BJ (cell line): ENCODE measurements at regions not wholly inside any gene's neighbourhood (a gene's known extent, or its start where the extent isn't known, plus 50 kb on each side); places are given as distances from the start of the nearest gene placed in this dataset.

ENCODE experiments used
- CTCF ChIA-PET: fragments of 350-600 bp; formaldehyde crosslinking; extraction: SDS; loops from one replicate; lab custom pipeline; 2021; ENCODE audit warnings: antibody characterized with exemption, inconsistent platforms; lab: Yijun Ruan, JAX
- POLR2A ChIA-PET: fragments of 300-600 bp; sonication (Branson Sonifier 250); formaldehyde crosslinking; extraction: SDS; loops from one replicate; lab custom pipeline; 2021; ENCODE audit warnings: antibody characterized with exemption; lab: Charles Lee
- DNase-seq: peaks from one replicate; pipeline ENCODE4 v3.0.0-alpha.2; 2011; ENCODE audit warnings: low read depth
- H3K27me3 ChIP-seq: 2 replicates; pipeline ENCODE4 v1.6.0; 2011; ENCODE audit warnings: low read length; ENCODE audit not compliant: control insufficient read depth, insufficient read depth
- H3K36me3 ChIP-seq: 2 replicates; pipeline ENCODE4 v1.5.1; 2011; ENCODE audit warnings: low read length; ENCODE audit not compliant: control insufficient read depth, insufficient read depth
- H3K4me3 ChIP-seq: 2 replicates; pipeline ENCODE4 v1.5.1; 2011; ENCODE audit warnings: low read depth, mild to moderate bottlenecking, control low read depth, low read length
- TF ChIP-seq, protein P1 (sequence below): IDR thresholded peaks from 2 replicates; pipeline ENCODE4 v1.5.1; 2011; ENCODE audit warnings: low read depth, mild to moderate bottlenecking, control low read depth, inconsistent platforms, low read length, moderate library complexity; ENCODE audit not compliant: insufficient read depth

DNA sequence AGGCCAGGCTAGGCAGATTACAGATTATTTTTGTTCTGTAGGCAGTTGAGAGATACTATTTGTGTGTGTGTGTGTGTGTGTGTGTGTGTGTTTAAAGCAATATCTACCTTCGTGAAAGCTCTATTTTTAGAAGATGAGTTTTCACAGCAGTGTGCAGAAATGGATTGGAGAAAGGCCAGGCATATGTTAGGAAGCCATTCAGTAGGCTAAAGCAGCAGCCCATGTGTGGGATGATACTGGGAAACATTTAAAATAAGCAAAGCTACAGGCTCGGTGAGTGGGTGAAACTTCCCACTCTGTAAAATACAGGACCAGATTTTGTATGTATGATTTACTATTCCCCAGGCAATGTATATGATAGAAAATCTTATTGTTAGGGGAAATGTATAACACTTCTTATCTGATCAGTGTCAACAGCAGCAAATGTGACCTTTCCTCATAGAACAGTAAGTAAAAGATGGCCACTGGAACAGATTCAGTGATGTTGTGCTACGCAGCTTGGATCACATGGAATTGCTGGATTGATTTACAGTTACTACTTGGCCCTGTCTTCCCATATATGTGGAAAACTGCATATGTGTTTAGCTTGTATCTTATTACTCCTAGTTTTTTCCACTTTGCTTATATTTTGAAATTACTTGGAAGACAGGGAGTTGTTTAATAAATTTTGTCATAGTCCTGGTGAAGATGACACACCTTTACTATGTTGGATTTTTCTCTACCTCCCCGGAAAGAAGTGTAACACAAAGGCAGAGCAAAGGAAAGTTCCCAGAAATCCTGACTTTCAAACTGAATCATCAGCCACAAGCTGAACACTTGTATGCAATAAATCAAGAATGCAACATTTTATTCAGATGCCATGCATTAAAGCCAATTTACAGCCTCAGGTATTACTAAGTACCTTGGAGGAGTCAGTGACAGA is 1077.7 kb upstream of the SEMA6A start:
- TF ChIP-seq, protein P1, sequence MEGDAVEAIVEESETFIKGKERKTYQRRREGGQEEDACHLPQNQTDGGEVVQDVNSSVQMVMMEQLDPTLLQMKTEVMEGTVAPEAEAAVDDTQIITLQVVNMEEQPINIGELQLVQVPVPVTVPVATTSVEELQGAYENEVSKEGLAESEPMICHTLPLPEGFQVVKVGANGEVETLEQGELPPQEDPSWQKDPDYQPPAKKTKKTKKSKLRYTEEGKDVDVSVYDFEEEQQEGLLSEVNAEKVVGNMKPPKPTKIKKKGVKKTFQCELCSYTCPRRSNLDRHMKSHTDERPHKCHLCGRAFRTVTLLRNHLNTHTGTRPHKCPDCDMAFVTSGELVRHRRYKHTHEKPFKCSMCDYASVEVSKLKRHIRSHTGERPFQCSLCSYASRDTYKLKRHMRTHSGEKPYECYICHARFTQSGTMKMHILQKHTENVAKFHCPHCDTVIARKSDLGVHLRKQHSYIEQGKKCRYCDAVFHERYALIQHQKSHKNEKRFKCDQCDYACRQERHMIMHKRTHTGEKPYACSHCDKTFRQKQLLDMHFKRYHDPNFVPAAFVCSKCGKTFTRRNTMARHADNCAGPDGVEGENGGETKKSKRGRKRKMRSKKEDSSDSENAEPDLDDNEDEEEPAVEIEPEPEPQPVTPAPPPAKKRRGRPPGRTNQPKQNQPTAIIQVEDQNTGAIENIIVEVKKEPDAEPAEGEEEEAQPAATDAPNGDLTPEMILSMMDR: no peak
- ChIA-PET CTCF (no interaction called here), POLR2A (no interaction called here)
- H3K4me3 ChIP-seq: no peak overlapping the region
- H3K36me3 ChIP-seq: no peaks in the 10 kb centered on the region
- DNase-seq: no peak
- no peaks in the 10 kb centered on the region for H3K27me3 ChIP-seq

DNA sequence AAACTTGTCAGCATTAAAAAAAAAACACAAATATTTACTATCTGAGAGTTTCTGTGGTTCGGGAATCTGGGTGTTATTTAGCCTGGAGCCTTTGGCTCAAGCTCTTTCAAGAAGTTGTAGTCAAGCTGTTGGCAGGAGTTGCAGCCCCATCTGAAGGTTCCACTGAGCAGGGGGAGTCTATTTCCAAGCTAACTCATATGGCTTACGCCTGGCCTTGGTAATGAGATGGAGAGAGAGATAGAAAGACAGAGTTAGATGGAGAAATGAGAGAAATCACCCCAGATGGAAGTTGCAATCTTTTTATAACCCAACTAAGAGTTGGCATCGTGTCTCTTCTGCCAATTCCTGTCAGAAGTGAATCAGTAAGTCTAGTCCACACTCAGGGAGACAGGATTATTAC is 1075.2 kb upstream of the SEMA6A start:
- Histone ChIP-seq H3K27me3 (no peaks in the 10 kb centered on the region), H3K36me3 (no peaks in the 10 kb centered on the region), H3K4me3 (no peak overlapping the region)
- ChIA-PET CTCF (interaction anchor here (0.6 kb wide), 1 partner anchor 8 kb away, joined by 3 read pairs; no protein-coding TSS in a partner anchor), POLR2A (no interaction called here)
- no peak for DNase-seq
- TF ChIP-seq, protein P1: no peak

DNA sequence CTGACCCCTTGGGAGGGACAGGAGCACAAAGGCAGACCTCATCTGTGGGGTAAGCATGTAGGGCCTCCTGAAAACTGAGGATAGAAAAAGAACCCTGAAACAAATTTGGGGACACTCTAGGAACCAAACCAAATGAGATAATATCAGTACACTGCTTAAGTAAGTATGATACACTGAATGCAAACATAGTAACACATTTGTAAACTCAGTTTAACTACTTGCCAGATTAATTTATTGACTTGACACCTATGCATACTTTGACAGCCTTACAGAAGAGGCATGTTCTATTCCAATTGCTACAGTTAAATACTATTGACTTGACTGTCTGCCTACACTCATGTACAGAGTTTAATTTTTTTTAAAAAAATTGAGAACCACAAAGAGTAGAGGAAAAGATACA is 1070.8 kb upstream of the SEMA6A start:
- H3K4me3 ChIP-seq: no peak overlapping the region
- TF ChIP-seq, protein P1: no peak
- H3K36me3 ChIP-seq: no peaks in the 10 kb centered on the region
- H3K27me3 ChIP-seq: no peaks in the 10 kb centered on the region
- CTCF ChIA-PET: no interaction called here
- DNase-seq: no peak
- POLR2A ChIA-PET: no interaction called here

DNA sequence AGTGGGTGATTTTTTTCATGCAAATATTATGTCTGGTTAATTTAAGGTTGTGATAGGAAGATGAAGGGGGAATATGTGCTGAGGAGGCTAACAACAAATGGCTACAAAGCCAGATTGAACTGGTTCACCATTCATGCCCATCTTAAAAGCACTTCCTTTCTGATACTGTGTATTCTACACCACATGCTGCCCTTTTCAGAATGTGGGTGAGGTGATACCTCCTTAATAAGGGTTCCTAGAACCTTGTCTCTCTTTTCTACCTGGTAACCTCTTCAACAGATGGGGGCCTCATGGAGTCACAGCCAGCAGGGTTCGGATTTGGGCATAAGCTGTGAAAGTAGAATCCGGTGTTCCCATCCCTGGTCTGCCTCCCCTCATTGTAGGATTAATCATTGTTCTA is 1064.0 kb upstream of the SEMA6A start:
- Histone ChIP-seq H3K27me3 (no peaks in the 10 kb centered on the region), H3K36me3 (no peaks in the 10 kb centered on the region), H3K4me3 (no peak overlapping the region)
- ChIA-PET POLR2A (no interaction called here), CTCF (no interaction called here)
- TF ChIP-seq, protein P1: no peak
- DNase-seq: no peak

DNA sequence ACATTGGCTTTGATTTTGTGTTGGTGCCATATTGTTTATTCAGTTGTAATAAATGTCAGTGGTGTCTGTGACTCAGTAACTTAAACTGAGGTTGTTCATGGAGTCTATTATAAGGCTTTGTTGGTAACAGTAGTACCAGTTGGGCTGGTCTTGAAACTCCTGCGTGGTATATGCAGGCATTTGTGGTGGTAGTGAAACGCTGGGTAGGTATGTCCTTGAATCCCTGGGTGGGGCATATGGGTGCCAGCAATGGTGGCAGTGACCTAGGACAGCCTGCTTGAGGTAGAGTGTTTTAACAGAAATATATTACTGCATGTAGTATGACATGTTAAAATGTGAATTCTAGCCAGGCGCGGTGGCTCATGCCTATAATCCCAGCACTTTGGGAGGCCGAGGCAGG is 1058.5 kb upstream of the SEMA6A start:
- H3K36me3 ChIP-seq: no peaks in the 10 kb centered on the region

More for the DNA sequence above, 1058.5 kb upstream of the SEMA6A start:
- ChIA-PET POLR2A (no interaction called here), CTCF (no interaction called here)
- no peaks in the 10 kb centered on the region for H3K27me3 ChIP-seq
- no peak overlapping the region for H3K4me3 ChIP-seq
- no peak for DNase-seq
- TF ChIP-seq, protein P1: no peak
